SK-N-SH (cell line): ENCODE measurements at regions not wholly inside any gene's neighbourhood (a gene's known extent, or its start where the extent isn't known, plus 50 kb on each side); places are given as distances from the start of the nearest gene placed in this dataset.

Source experiments
- CTCF ChIP-seq: fragments of 200-600 bp; sonication (generic); IDR thresholded peaks from 2 replicates; pipeline ENCODE4 v1.6.1; 2017; ENCODE audit warnings: antibody characterized with exemption, mild to moderate bottlenecking, moderate library complexity
- EP300 ChIP-seq, 2 experiments: IDR thresholded peaks; 2 replicates each; pipeline versions ENCODE4 v1.4.0 to v1.6.1; 2012; ENCODE audit warnings: borderline replicate concordance in 1 of 2, low read depth in 1 of 2, low read length in 1 of 2
- EZH2phosphoT487 ChIP-seq: fragments of 200-600 bp; sonication (generic); IDR thresholded peaks from 2 replicates; pipeline ENCODE4 v1.6.1; 2017; ENCODE audit warnings: low read depth, mixed run types, mild to moderate bottlenecking, antibody characterized with exemption, moderate library complexity, borderline replicate concordance
- FOSL2 ChIP-seq: IDR thresholded peaks from 2 replicates; pipeline ENCODE4 v1.4.0; 2012; ENCODE audit warnings: low read depth, mild to moderate bottlenecking, moderate library complexity, borderline replicate concordance
- GABPA ChIP-seq: IDR thresholded peaks from 2 replicates; pipeline ENCODE4 v1.4.0; 2012; ENCODE audit warnings: low read depth, mild to moderate bottlenecking
- MXI1 ChIP-seq: IDR thresholded peaks from 2 replicates; pipeline ENCODE4 v1.6.1; 2012; ENCODE audit warnings: mild to moderate bottlenecking, low read depth, low read length, improper control_type of control experiment
- POLR2AphosphoS5 ChIP-seq: IDR thresholded peaks from 2 replicates; pipeline ENCODE4 v1.6.1; 2012; ENCODE audit warnings: low read depth, low read length
- RFX5 ChIP-seq: IDR thresholded peaks from 2 replicates; pipeline ENCODE4 v1.6.1; 2012; ENCODE audit warnings: mild to moderate bottlenecking, improper control_type of control experiment, low read length
- SMC3 ChIP-seq: IDR thresholded peaks from 2 replicates; pipeline ENCODE4 v1.6.1; 2012; ENCODE audit warnings: low read depth, low read length, improper control_type of control experiment
- TAF1 ChIP-seq: IDR thresholded peaks from 2 replicates; pipeline ENCODE4 v1.6.1; 2012; ENCODE audit warnings: low read depth, mild to moderate bottlenecking, low read length, moderate library complexity, borderline replicate concordance
- TCF12 ChIP-seq: IDR thresholded peaks from 2 replicates; pipeline ENCODE4 v1.4.0; 2012
- ZBTB33 ChIP-seq: IDR thresholded peaks from 2 replicates; pipeline ENCODE4 v1.4.0; 2012; ENCODE audit warnings: low read depth, borderline replicate concordance

- TF ChIP-seq CTCF, result no peak
- no peak for TF ChIP-seq TAF1
- TF ChIP-seq GABPA, result no peak
- no peak for TF ChIP-seq ZBTB33
- TF ChIP-seq EZH2phosphoT487, result no peak
- TF ChIP-seq MXI1, result no peak
- TF ChIP-seq RFX5, result no peak
- no peak for TF ChIP-seq TCF12
- TF ChIP-seq SMC3, result no peak
- no peak for TF ChIP-seq POLR2AphosphoS5
- no peak for TF ChIP-seq EP300 (IDR thresholded peaks at IDR 0.05; ENCODE audit: borderline replicate concordance in 1 of 2, low read depth in 1 of 2, low read length in 1 of 2)
- no peak for TF ChIP-seq FOSL2
Measured at GRCh38 chr20:57794036-57794435, 84.2 kb upstream of the PMEPA1 start.
